HG02852 (cell line): ENCODE measurements at regions not wholly inside any gene's neighbourhood (a gene's known extent, or its start where the extent isn't known, plus 50 kb on each side); places are given as distances from the start of the nearest gene placed in this dataset.
"Not testable (repeated sequence)": the region's sequence is repeated elsewhere in the genome, so short reads cannot be mapped to it uniquely, and the experiment has no call there.

ENCODE experiments used
- ATAC-seq: cut with Tn5 transposase; IDR thresholded peaks from one replicate; pipeline ENCODE4 v1.9.1; 2021; ENCODE audit warnings: mild to moderate bottlenecking, moderate library complexity; ENCODE audit not compliant: unreplicated experiment

- ATAC-seq = no peak
Observed at GRCh38 chr2:47295981-47296635, 73.0 kb upstream of the EPCAM start.

- no peak for ATAC-seq
Observed at GRCh38 chr2:47295131-47295980, 73.8 kb upstream of the EPCAM start.

GRCh38 chr2:47293976-47294375 lies 75.1 kb upstream of the EPCAM start:
- no peak for ATAC-seq

GRCh38 chr2:47288864-47289263 lies 80.2 kb upstream of the EPCAM start:
- ATAC-seq = no peak

GRCh38 chr2:47283659-47284058 lies 85.5 kb upstream of the EPCAM start:
- ATAC-seq = no peak

- ATAC-seq = no peak
Observed at GRCh38 chr2:47282621-47283272, 86.4 kb upstream of the EPCAM start.

GRCh38 chr2:47279525-47279924 lies 89.6 kb upstream of the EPCAM start:
- not testable (repeated sequence) for ATAC-seq

GRCh38 chr2:47277987-47278386 lies 91.1 kb upstream of the EPCAM start:
- no peak for ATAC-seq

GRCh38 chr2:47277187-47277586 lies 91.9 kb upstream of the EPCAM start:
- ATAC-seq = no peak

GRCh38 chr2:47276061-47276460 lies 93.0 kb upstream of the EPCAM start:
- no peak for ATAC-seq

- no peak for ATAC-seq
Observed at GRCh38 chr2:47274054-47274782, 94.9 kb upstream of the EPCAM start.

- no peak for ATAC-seq
Observed at GRCh38 chr2:47272905-47273758, 96.0 kb upstream of the EPCAM start.

- ATAC-seq = peak; percentile 74
Observed at GRCh38 chr2:47272031-47272864, 95.9 kb upstream of the CALM2 start.

- ATAC-seq = no peak
Observed at GRCh38 chr2:47271054-47272000, 95.0 kb upstream of the CALM2 start.

GRCh38 chr2:47270421-47270820 lies 94.1 kb upstream of the CALM2 start:
- ATAC-seq = no peak

GRCh38 chr2:47269316-47270232 lies 93.3 kb upstream of the CALM2 start:
- ATAC-seq = no peak

GRCh38 chr2:47267711-47268086 lies 91.4 kb upstream of the CALM2 start:
- ATAC-seq = no peak
